ENCODE measurements at regions not wholly inside any gene's neighbourhood (a gene's known extent, or its start where the extent isn't known, plus 50 kb on each side); places are given as distances from the start of the nearest gene placed in this dataset.

GRCh38 chr2:60097298-60097697 is 456.2 kb downstream of the BCL11A start:
- no peaks in the 10 kb centered on the region for H3K36me3 ChIP-seq
- H3K4me3 ChIP-seq = no peak overlapping the region
- peaks cover 0 to 15% (median 0%) of the 10 kb centered on the region in 9 donors for H3K4me1 ChIP-seq
- no peak for TF ChIP-seq CTCF (IDR thresholded peaks at IDR 0.05)
- DNase-seq = no peak
- intact Hi-C loops (cut with DNase I) = no loop called here
- H3K9me3 ChIP-seq = no peaks in the 10 kb centered on the region
- no peaks in the 10 kb centered on the region for H3K27me3 ChIP-seq
- no peak overlapping the region for H3K27ac ChIP-seq
- 88 to 89% methylated on average over 11 of the region's 11 CpGs for WGBS, 2 donors
- ATAC-seq = no peak

DNA sequence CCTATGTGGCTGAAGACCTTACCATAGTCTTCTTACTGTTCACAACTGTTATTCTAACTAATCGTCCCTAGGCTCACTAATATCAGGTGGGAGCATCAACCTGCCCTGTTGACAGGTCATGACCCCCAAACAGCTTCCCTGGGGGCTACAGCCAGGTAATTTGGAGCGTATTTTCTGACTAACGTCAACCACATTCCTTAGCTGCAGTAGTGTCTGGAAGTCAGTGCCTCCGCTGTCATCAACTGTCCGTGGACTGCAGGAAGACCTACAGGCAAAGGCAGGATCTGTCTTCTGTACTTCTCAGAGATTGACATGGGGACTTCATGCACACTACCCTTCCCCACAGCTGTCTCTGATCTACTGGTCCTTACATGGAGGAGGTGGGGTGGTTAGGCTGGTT is 456.9 kb downstream of the BCL11A start:
- DNase-seq = no peak
- no peaks in the 10 kb centered on the region for H3K36me3 ChIP-seq
- no peak overlapping the region for H3K4me3 ChIP-seq
- peaks cover 0 to 15% (median 0%) of the 10 kb centered on the region in 9 donors for H3K4me1 ChIP-seq
- 72 to 78% methylated on average over 5 of the region's 5 CpGs for WGBS, 2 donors
- no peak for ATAC-seq
- H3K9me3 ChIP-seq = no peaks in the 10 kb centered on the region
- H3K27ac ChIP-seq = no peak overlapping the region
- H3K27me3 ChIP-seq = no peaks in the 10 kb centered on the region
- intact Hi-C loops (cut with DNase I) = no loop called here
- TF ChIP-seq CTCF (IDR thresholded peaks at IDR 0.05) = no peak

DNA sequence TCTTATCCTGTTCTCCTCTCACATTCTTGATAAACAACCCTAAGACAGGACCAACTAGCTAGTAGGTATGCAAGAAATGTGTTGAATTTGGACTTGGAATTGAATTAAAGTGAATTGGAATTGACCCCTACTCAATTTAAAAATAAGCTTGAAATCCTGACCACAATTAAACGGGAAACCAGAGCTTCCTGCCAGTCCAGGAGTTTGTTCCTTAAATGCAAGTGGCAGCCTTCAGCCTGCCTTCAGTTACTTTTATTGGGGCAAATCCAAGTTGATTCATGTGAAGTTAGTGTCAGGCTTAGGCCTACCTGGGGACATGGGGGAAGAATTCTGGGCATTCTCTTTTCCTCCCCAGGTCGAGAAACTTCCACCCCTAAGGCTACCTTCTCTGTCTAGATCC is 457.6 kb downstream of the BCL11A start:
- peaks cover 0 to 15% (median 0%) of the 10 kb centered on the region in 9 donors for H3K4me1 ChIP-seq
- WGBS, 2 donors = 63 to 64% methylated on average over 2 of the region's 2 CpGs
- DNase-seq (no peak), ATAC-seq (no peak)
- no peaks in the 10 kb centered on the region for H3K9me3 ChIP-seq
- intact Hi-C loops (cut with DNase I) = no loop called here
- H3K27ac ChIP-seq = no peak overlapping the region
- H3K36me3 ChIP-seq = no peaks in the 10 kb centered on the region
- no peaks in the 10 kb centered on the region for H3K27me3 ChIP-seq
- TF ChIP-seq CTCF (IDR thresholded peaks at IDR 0.05) = no peak
- no peak overlapping the region for H3K4me3 ChIP-seq

- Histone ChIP-seq H3K27ac (peak overlapping the region in 4 of 10 donors; percentile 44 to 68 (median 60)), H3K27me3 (no peaks in the 10 kb centered on the region), H3K4me1 (peaks cover 0 to 15% (median 0%) of the 10 kb centered on the region in 9 donors), H3K4me3 (no peak overlapping the region), H3K9me3 (no peaks in the 10 kb centered on the region), H3K36me3 (no peaks in the 10 kb centered on the region)
- intact Hi-C loops (cut with DNase I) = no loop called here
- DNase-seq (no peak), ATAC-seq (no peak)
- WGBS, 2 donors = 82 to 86% methylated on average over 2 of the region's 2 CpGs
- TF ChIP-seq CTCF (IDR thresholded peaks at IDR 0.05) = no peak
These were observed 458.1 kb downstream of the BCL11A start for GRCh38 chr2:60095202-60095815.

All from heart right ventricle (tissue), 16 donors.